H1 (cell line): ENCODE measurements at regions not wholly inside any gene's neighbourhood (a gene's known extent, or its start where the extent isn't known, plus 50 kb on each side); places are given as distances from the start of the nearest gene placed in this dataset.

Experiments used
- BRCA1 ChIP-seq: IDR thresholded peaks from 2 replicates; pipeline ENCODE4 v1.6.1; 2012; ENCODE audit warnings: low read depth, low read length, improper control_type of control experiment
- CTCF ChIP-seq, 3 experiments: IDR thresholded peaks; 1 replicate in 2 of 3; 2 replicates in 1 of 3; pipeline versions ENCODE4 v1.5.1 to v1.6.1; 2011; ENCODE audit warnings: low read length in 3 of 3, mild to moderate bottlenecking in 3 of 3, inconsistent platforms in 2 of 3, low read depth in 1 of 3, moderate library complexity in 1 of 3; ENCODE audit not compliant: insufficient read depth in 1 of 3; ENCODE audit errors: control extremely low read depth in 1 of 3
- GTF2F1 ChIP-seq: IDR thresholded peaks from 2 replicates; pipeline ENCODE4 v1.6.1; 2012; ENCODE audit warnings: low read depth, low read length, improper control_type of control experiment, borderline replicate concordance
- HDAC6 ChIP-seq: IDR thresholded peaks from one replicate; pipeline ENCODE4 v1.7.1; 2012; ENCODE audit warnings: low read depth, mild to moderate bottlenecking, inconsistent platforms, low read length, moderate library complexity
- SIX5 ChIP-seq: IDR thresholded peaks from 2 replicates; pipeline ENCODE4 v1.6.1; 2011; ENCODE audit warnings: mild to moderate bottlenecking, low read depth, low read length

DNA sequence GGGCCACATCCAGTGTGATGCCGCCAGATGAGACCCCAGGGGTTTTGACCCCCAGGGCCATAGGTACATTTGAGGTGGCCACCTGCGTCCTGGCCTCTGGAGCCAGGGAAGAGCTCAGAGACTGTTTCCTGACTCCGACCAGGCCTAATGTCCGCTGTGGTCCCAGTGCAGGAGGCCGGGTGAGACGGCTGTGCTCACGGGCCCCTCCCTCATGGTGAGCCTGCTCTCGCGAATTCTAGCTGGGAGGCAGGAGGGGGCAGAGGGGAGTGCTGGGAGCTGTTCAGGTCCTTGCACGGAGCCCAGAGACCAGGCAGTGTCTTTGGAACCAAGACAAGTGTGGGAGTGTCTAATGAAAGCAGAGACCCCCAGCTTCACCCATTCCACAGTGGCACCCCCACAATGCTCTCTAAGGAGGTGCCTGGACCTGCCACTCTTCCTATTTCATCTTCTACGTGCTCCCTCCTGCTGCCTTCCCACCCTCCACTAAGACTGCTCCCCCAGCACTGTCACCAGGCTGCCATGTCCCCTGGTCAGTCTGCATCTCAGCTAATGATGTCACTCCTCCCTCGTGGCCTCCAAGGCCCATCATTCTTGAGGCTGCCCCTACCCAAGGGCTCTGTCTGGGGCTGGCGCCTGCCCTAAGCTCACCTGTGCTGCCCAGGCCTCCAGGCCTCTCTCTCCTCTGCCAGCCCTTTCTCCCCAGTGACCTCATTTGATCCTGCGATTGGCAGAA is 256.3 kb upstream of the C1orf174 start:
- TF ChIP-seq SIX5: no peak
- TF ChIP-seq CTCF (IDR thresholded peaks at IDR 0.05; ENCODE audit: control extremely low read depth in 1 of 3, insufficient read depth in 1 of 3, low read depth in 1 of 3, low read length in 3 of 3): no peak
- no peak for TF ChIP-seq HDAC6
- TF ChIP-seq GTF2F1: no peak
- TF ChIP-seq BRCA1: no peak
